GM23338 (cell line): ENCODE measurements at regions not wholly inside any gene's neighbourhood (a gene's known extent, or its start where the extent isn't known, plus 50 kb on each side); places are given as distances from the start of the nearest gene placed in this dataset.

Source experiments
- ATAC-seq: fragments of 200-7000 bp; cut with Tn5 transposase; 3 replicates; pipeline ENCODE4 v1.9.1; 2020
- DNase-seq: peaks from one replicate; pipeline ENCODE4 v3.0.0-alpha.2; 2015; ENCODE audit warnings: low spot score
- H2AFZ ChIP-seq: fragments of 200-600 bp; sonication (generic); 2 replicates; pipeline ENCODE4 v1.8.0; 2016; ENCODE audit warnings: antibody characterized with exemption, mild to moderate bottlenecking, moderate library complexity
- H3F3A ChIP-seq: fragments of 200-600 bp; sonication (generic); replicated peaks from 2 replicates; pipeline ENCODE4 v1.8.0; 2017; ENCODE audit warnings: antibody characterized with exemption, mixed run types, low read depth
- H3K27ac ChIP-seq: fragments of 200-600 bp; sonication (generic); 2 replicates; pipeline ENCODE4 v1.6.1; 2016; ENCODE audit warnings: low read depth
- H3K27me3 ChIP-seq: fragments of 200-600 bp; sonication (generic); 2 replicates; pipeline ENCODE4 v1.8.0; 2016; ENCODE audit warnings: mild to moderate bottlenecking, mixed run types, moderate library complexity; ENCODE audit not compliant: insufficient read depth
- H3K36me3 ChIP-seq: fragments of 200-600 bp; sonication (generic); 2 replicates; pipeline ENCODE4 v1.8.0; 2016; ENCODE audit warnings: mild to moderate bottlenecking; ENCODE audit not compliant: insufficient read depth
- H3K4me1 ChIP-seq: fragments of 200-600 bp; sonication (generic); 2 replicates; pipeline ENCODE4 v1.8.0; 2016; ENCODE audit warnings: mild to moderate bottlenecking, moderate library complexity; ENCODE audit not compliant: insufficient read depth
- H3K4me2 ChIP-seq: fragments of 200-600 bp; sonication (generic); 2 replicates; pipeline ENCODE4 v1.7.1; 2017; ENCODE audit warnings: mixed run types
- H3K4me3 ChIP-seq: fragments of 200-600 bp; sonication (generic); 2 replicates; pipeline ENCODE4 v1.6.1; 2016; ENCODE audit warnings: mixed run types
- H3K79me2 ChIP-seq: fragments of 200-600 bp; sonication (generic); replicated peaks from 2 replicates; pipeline ENCODE4 v1.8.0; 2017; ENCODE audit warnings: mild to moderate bottlenecking; ENCODE audit not compliant: insufficient read depth
- H3K9me2 ChIP-seq: fragments of 200-600 bp; sonication (generic); 2 replicates; pipeline ENCODE4 v1.8.0; 2017; ENCODE audit not compliant: insufficient read depth
- H4K20me1 ChIP-seq: fragments of 200-600 bp; sonication (generic); replicated peaks from 2 replicates; pipeline ENCODE4 v1.8.0; 2017; ENCODE audit warnings: mild to moderate bottlenecking; ENCODE audit not compliant: insufficient read depth
- H3K27ac Mint-ChIP-seq: 2 replicates; pipeline ENCODE4 v1.8.0; 2020; ENCODE audit warnings: inconsistent platforms, mild to moderate bottlenecking, moderate library complexity, mixed read lengths
- H3K27me3 Mint-ChIP-seq: 3 replicates; pipeline ENCODE4 v1.8.0; 2022; ENCODE audit warnings: low read depth, mild to moderate bottlenecking, moderate library complexity, mixed read lengths, inconsistent platforms; ENCODE audit not compliant: insufficient read depth, poor library complexity
- H3K36me3 Mint-ChIP-seq: 3 replicates; pipeline ENCODE4 v1.8.0; 2021; ENCODE audit warnings: low read depth, mild to moderate bottlenecking, inconsistent platforms, moderate library complexity, mixed read lengths
- H3K4me1 Mint-ChIP-seq: 3 replicates; pipeline ENCODE4 v1.8.0; 2020; ENCODE audit warnings: mild to moderate bottlenecking, inconsistent platforms, mixed read lengths
- H3K4me3 Mint-ChIP-seq: 3 replicates; pipeline ENCODE4 v1.8.0; 2021; ENCODE audit warnings: moderate library complexity, mild to moderate bottlenecking, inconsistent platforms, mixed read lengths
- H3K9me3 Mint-ChIP-seq: 3 replicates; pipeline ENCODE4 v1.8.0; 2020; ENCODE audit warnings: moderate library complexity, mild to moderate bottlenecking, inconsistent platforms, mixed read lengths
- CREB1 ChIP-seq: fragments of 250-450 bp; sonication (Bioruptor Pico); IDR thresholded peaks from 2 replicates; pipeline ENCODE4 v1.5.0; 2020; ENCODE audit warnings: low read depth, mild to moderate bottlenecking, moderate library complexity
- ETS1 ChIP-seq: IDR thresholded peaks from 2 replicates; pipeline ENCODE4 v1.6.1; 2016; ENCODE audit warnings: antibody characterized with exemption
- EZH2phosphoT487 ChIP-seq: fragments of 200-600 bp; sonication (generic); IDR thresholded peaks from one replicate; pipeline ENCODE4 v1.8.1; 2018; ENCODE audit warnings: antibody characterized with exemption; ENCODE audit not compliant: unreplicated experiment
- JUNB ChIP-seq: IDR thresholded peaks from one replicate; pipeline ENCODE4 v1.6.1; 2016; ENCODE audit warnings: antibody characterized with exemption; ENCODE audit not compliant: unreplicated experiment
- NANOG ChIP-seq: IDR thresholded peaks from 2 replicates; pipeline ENCODE4 v1.6.1; 2016; ENCODE audit warnings: antibody characterized with exemption, borderline replicate concordance
- POLR2AphosphoS5 ChIP-seq: IDR thresholded peaks from 2 replicates; pipeline ENCODE4 v1.6.1; 2016; ENCODE audit warnings: antibody characterized with exemption, low read depth
- STAT1 ChIP-seq: IDR thresholded peaks from one replicate; pipeline ENCODE4 v1.6.1; 2016; ENCODE audit warnings: antibody characterized with exemption; ENCODE audit not compliant: unreplicated experiment
- ZNF331 ChIP-seq: fragments of 250-450 bp; sonication (Bioruptor Pico); IDR thresholded peaks from 2 replicates; pipeline ENCODE4 v1.5.0; 2020; ENCODE audit warnings: low read depth, mild to moderate bottlenecking, moderate library complexity
- TF ChIP-seq, protein P1 (sequence below): fragments of 250-450 bp; sonication (Bioruptor Pico); IDR thresholded peaks from 2 replicates; pipeline ENCODE4 v1.5.0; 2020; ENCODE audit warnings: mild to moderate bottlenecking, moderate library complexity

DNA sequence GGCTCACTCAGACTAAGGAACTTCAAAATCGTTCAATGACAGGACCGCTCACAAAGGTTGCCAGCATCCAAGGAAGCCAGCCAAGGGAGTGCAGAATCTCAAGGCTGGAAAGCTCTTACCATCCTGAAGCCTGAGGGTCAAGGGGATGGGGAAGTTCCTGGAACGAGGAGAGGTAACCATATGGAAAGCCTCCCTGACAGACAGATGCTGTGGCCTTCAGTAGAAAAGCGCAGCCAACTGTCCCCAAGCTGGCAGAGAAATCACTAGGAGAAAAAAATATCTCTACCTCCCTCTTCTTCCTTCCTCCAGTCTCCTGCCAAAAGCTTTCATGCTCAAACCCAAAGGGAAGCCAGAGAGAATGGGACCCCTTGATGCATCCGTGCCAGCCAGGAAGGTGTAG is 90.5 kb upstream of the RANBP3L start:
- H4K20me1 ChIP-seq: no peaks in the 10 kb centered on the region
- no peaks in the 10 kb centered on the region for H3K4me1 ChIP-seq
- H3F3A ChIP-seq: no peaks in the 10 kb centered on the region
- H3K9me2 ChIP-seq: 0 out of 2 replicates have a peak, but pooled peaks cover 3% of the 10 kb centered on the region
- no peak for TF ChIP-seq EZH2phosphoT487
- no peak for TF ChIP-seq ETS1
- TF ChIP-seq NANOG: no peak
- TF ChIP-seq ZNF331 (CRISPR knock-in tag): no peak
- TF ChIP-seq CREB1 (CRISPR knock-in tag): no peak
- TF ChIP-seq, protein P1, sequence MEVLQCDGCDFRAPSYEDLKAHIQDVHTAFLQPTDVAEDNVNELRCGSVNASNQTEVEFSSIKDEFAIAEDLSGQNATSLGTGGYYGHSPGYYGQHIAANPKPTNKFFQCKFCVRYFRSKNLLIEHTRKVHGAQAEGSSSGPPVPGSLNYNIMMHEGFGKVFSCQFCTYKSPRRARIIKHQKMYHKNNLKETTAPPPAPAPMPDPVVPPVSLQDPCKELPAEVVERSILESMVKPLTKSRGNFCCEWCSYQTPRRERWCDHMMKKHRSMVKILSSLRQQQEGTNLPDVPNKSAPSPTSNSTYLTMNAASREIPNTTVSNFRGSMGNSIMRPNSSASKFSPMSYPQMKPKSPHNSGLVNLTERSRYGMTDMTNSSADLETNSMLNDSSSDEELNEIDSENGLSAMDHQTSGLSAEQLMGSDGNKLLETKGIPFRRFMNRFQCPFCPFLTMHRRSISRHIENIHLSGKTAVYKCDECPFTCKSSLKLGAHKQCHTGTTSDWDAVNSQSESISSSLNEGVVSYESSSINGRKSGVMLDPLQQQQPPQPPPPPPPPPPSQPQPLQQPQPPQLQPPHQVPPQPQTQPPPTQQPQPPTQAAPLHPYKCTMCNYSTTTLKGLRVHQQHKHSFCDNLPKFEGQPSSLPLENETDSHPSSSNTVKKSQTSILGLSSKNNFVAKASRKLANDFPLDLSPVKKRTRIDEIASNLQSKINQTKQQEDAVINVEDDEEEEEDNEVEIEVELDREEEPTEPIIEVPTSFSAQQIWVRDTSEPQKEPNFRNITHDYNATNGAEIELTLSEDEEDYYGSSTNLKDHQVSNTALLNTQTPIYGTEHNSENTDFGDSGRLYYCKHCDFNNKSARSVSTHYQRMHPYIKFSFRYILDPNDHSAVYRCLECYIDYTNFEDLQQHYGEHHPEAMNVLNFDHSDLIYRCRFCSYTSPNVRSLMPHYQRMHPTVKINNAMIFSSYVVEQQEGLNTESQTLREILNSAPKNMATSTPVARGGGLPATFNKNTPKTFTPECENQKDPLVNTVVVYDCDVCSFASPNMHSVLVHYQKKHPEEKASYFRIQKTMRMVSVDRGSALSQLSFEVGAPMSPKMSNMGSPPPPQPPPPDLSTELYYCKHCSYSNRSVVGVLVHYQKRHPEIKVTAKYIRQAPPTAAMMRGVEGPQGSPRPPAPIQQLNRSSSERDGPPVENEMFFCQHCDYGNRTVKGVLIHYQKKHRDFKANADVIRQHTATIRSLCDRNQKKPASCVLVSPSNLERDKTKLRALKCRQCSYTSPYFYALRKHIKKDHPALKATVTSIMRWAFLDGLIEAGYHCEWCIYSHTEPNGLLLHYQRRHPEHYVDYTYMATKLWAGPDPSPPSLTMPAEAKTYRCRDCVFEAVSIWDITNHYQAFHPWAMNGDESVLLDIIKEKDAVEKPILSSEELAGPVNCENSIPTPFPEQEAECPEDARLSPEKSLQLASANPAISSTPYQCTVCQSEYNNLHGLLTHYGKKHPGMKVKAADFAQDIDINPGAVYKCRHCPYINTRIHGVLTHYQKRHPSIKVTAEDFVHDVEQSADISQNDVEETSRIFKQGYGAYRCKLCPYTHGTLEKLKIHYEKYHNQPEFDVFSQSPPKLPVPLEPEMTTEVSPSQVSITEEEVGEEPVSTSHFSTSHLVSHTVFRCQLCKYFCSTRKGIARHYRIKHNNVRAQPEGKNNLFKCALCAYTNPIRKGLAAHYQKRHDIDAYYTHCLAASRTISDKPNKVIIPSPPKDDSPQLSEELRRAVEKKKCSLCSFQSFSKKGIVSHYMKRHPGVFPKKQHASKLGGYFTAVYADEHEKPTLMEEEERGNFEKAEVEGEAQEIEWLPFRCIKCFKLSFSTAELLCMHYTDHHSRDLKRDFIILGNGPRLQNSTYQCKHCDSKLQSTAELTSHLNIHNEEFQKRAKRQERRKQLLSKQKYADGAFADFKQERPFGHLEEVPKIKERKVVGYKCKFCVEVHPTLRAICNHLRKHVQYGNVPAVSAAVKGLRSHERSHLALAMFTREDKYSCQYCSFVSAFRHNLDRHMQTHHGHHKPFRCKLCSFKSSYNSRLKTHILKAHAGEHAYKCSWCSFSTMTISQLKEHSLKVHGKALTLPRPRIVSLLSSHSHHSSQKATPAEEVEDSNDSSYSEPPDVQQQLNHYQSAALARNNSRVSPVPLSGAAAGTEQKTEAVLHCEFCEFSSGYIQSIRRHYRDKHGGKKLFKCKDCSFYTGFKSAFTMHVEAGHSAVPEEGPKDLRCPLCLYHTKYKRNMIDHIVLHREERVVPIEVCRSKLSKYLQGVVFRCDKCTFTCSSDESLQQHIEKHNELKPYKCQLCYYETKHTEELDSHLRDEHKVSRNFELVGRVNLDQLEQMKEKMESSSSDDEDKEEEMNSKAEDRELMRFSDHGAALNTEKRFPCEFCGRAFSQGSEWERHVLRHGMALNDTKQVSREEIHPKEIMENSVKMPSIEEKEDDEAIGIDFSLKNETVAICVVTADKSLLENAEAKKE (CRISPR knock-in tag): no peak
- TF ChIP-seq POLR2AphosphoS5: no peak
- TF ChIP-seq STAT1: no peak
- TF ChIP-seq JUNB: no peak
- H3K27ac ChIP-seq: no peak overlapping the region
- ATAC-seq (no peak), DNase-seq (no peak)
- no peaks in the 10 kb centered on the region for H3K27me3 ChIP-seq
- no peaks in the 10 kb centered on the region for H3K79me2 ChIP-seq
- no peaks in the 10 kb centered on the region for H3K36me3 ChIP-seq
- no peaks in the 10 kb centered on the region for H3K9me3 Mint-ChIP-seq
- peaks cover 9% of the 10 kb centered on the region for H3K4me1 Mint-ChIP-seq
- no peak overlapping the region for H3K4me3 ChIP-seq
- no peak overlapping the region for H3K4me3 Mint-ChIP-seq
- H3K36me3 Mint-ChIP-seq: no peaks in the 10 kb centered on the region
- H3K27me3 Mint-ChIP-seq: peaks cover 3% of the 10 kb centered on the region
- H2AFZ ChIP-seq: no peak overlapping the region
- no peak overlapping the region for H3K4me2 ChIP-seq
- H3K27ac Mint-ChIP-seq: no peak overlapping the region
